Right lobe of liver (tissue), 4 donors: ENCODE measurements at regions not wholly inside any gene's neighbourhood (a gene's known extent, or its start where the extent isn't known, plus 50 kb on each side); places are given as distances from the start of the nearest gene placed in this dataset.

Experiments used
- POLR2A ChIP-seq: fragments of 450-650 bp; IDR thresholded peaks from one replicate; pipeline ENCODE4 v1.6.1; 2017; ENCODE audit warnings: antibody characterized with exemption, mild to moderate bottlenecking
- TF ChIP-seq, protein P1 (sequence below), 4 donors: fragments of 200-600 bp in 3 of 4; fragments of 450-650 bp in 1 of 4; IDR thresholded peaks; one replicate each; pipeline versions ENCODE4 v1.5.1 to v1.8.0; 2016 to 2022; ENCODE audit warnings: antibody characterized with exemption in 4 of 4, mild to moderate bottlenecking in 2 of 4
- donor health status: DM: no; HTN: no; CAD: no.
- donor health status: DM: no; HTN: no; CAD: no.
- donor health status: DM: no; HTN: yes; CAD: no.

DNA sequence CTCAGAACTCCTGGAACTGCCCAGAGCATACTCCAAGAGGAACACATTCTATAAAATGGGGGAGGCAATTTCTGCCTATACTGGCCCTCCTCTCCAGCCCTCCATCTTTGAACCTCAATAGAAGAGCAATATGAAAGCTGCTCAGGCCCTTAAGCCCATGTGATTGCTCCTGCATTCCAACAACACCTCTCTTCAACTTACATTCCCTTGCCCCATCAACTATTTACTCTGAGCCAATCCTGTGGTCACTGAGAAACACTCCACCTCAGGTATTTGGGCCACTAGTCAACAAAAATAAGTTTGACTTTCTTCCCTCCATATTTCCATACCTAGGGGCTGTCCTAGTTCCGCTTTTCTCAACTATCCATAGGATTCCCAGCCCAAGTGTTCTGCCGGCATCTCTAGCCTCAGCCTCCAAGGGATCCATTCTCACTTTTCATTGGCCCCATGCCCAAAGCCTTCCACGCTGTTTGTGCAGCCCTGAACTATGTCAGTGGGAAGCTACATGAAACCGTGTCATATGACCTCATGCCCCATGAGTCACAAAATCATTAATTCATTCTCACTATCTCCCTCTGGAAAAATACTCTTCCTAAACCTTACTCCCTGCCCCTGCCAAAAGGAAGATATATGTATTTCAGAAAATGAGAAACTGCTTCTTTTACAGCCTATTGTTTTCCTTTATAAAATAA lies 61.6 kb downstream of the GJD2 start:
- TF ChIP-seq, protein P1, sequence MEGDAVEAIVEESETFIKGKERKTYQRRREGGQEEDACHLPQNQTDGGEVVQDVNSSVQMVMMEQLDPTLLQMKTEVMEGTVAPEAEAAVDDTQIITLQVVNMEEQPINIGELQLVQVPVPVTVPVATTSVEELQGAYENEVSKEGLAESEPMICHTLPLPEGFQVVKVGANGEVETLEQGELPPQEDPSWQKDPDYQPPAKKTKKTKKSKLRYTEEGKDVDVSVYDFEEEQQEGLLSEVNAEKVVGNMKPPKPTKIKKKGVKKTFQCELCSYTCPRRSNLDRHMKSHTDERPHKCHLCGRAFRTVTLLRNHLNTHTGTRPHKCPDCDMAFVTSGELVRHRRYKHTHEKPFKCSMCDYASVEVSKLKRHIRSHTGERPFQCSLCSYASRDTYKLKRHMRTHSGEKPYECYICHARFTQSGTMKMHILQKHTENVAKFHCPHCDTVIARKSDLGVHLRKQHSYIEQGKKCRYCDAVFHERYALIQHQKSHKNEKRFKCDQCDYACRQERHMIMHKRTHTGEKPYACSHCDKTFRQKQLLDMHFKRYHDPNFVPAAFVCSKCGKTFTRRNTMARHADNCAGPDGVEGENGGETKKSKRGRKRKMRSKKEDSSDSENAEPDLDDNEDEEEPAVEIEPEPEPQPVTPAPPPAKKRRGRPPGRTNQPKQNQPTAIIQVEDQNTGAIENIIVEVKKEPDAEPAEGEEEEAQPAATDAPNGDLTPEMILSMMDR (IDR thresholded peaks at IDR 0.05): no peak
- no peak for TF ChIP-seq POLR2A
